ENCODE measurements at regions not wholly inside any gene's neighbourhood (a gene's known extent, or its start where the extent isn't known, plus 50 kb on each side); places are given as distances from the start of the nearest gene placed in this dataset.

DNA sequence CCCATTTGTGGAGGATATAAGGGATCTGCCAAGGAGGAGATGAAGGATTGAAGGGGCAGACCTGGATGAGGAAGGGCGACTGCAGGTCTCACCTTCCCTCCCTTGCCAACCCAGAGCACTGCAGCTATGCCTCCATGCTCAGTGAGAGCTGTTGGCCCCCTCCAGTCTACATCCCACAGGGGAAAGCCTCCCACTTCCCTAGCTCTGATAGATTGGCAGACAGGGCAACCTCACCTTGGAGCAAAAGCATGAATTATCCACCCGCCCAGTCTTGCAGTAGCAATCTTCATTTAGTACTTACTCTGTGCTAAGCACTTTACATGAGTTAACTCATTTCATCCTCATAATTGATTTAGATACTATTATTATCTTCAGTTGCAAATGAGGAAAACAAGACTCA, 70.4 kb upstream of the SMNDC1 start:
- intact Hi-C loops (cut with DNase I), result no loop called here
- TF ChIP-seq CTCF (IDR thresholded peaks at IDR 0.05), result no peak
- Histone ChIP-seq H3K9me3 (no peaks in the 10 kb centered on the region), H3K27ac (peak overlapping the region in 1 of 10 donors; percentile 70), H3K27me3 (no peaks in the 10 kb centered on the region), H3K36me3 (no peaks in the 10 kb centered on the region), H3K4me3 (no peak overlapping the region), H3K4me1 (peaks cover 3 to 31% (median 8%) of the 10 kb centered on the region in 9 donors)
- ATAC-seq (no peak), DNase-seq (no peak)
- 94 to 100% methylated on average over 2 of the region's 2 CpGs for WGBS, 2 donors

GRCh38 chr10:110376021-110376766, 71.5 kb upstream of the SMNDC1 start:
- DNase-seq, result peak; percentile 53 to 61
- H3K27ac ChIP-seq, result peak overlapping the region; percentile 1 to 77 (median 60)
- peak; percentile 72 to 91 (median 82) for ATAC-seq
- TF ChIP-seq CTCF (IDR thresholded peaks at IDR 0.05), result peak in 1 of 9 donors; percentile 11
- H3K36me3 ChIP-seq, result no peaks in the 10 kb centered on the region
- WGBS, 2 donors, result 50 to 58% methylated on average over 21 of the region's 21 CpGs
- H3K4me3 ChIP-seq, result no peak overlapping the region
- no peaks in the 10 kb centered on the region for H3K27me3 ChIP-seq
- H3K9me3 ChIP-seq, result no peaks in the 10 kb centered on the region
- intact Hi-C loops (cut with DNase I), result no loop called here
- peaks cover 3 to 31% (median 8%) of the 10 kb centered on the region in 9 donors for H3K4me1 ChIP-seq

DNA sequence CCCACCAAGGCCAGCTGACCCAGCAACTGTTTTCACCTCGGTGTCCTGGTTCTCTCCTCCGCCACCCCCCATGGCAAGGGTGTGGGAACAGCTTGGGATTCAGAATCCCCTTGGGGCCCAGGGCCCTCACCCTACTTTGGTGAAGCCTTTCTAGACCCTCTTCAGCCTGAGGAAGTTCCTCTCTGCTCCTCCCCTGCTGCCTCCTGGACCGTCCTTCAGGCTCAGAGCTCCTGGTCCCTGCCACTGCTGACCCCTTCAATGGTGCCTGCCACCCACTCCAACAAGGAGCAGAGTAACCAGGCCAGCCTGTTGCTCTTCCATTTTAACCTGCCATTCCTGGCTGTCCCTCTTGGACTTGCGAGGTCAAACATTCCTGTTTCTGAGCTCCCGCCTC, 72.0 kb upstream of the SMNDC1 start:
- Histone ChIP-seq H3K27ac (peak overlapping the region; percentile 1 to 77 (median 60)), H3K4me3 (no peak overlapping the region), H3K36me3 (no peaks in the 10 kb centered on the region), H3K27me3 (no peaks in the 10 kb centered on the region), H3K4me1 (peaks cover 3 to 31% (median 8%) of the 10 kb centered on the region in 9 donors), H3K9me3 (no peaks in the 10 kb centered on the region)
- intact Hi-C loops (cut with DNase I), result no loop called here
- ATAC-seq (peak in 4 of 8 donors; percentile 13 to 29 (median 20)), DNase-seq (no peak)
- TF ChIP-seq CTCF (IDR thresholded peaks at IDR 0.05), result no peak
- WGBS, 2 donors, result 73 to 80% methylated on average over 5 of the region's 5 CpGs

GRCh38 chr10:110378006-110378405, 73.3 kb upstream of the SMNDC1 start:
- 72 to 85% methylated on average over 4 of the region's 4 CpGs for WGBS, 2 donors
- Histone ChIP-seq H3K4me1 (peaks cover 3 to 31% (median 8%) of the 10 kb centered on the region in 9 donors), H3K9me3 (no peaks in the 10 kb centered on the region), H3K27me3 (no peaks in the 10 kb centered on the region), H3K27ac (no peak overlapping the region), H3K4me3 (no peak overlapping the region), H3K36me3 (no peaks in the 10 kb centered on the region)
- no peak for TF ChIP-seq CTCF (IDR thresholded peaks at IDR 0.05)
- ATAC-seq (no peak), DNase-seq (no peak)
- intact Hi-C loops (cut with DNase I), result no loop called here

All from heart right ventricle (tissue), 16 donors.